Stimulated activated naive CD8-positive, alpha-beta T cell treated with anti-CD3 and anti-CD28 coated beads, Interleukin-15, Interleukin-2, amounts not matched to agents 100 ng/mL and 50 ng/mL, for 24 hours (primary cell): ENCODE measurements at regions not wholly inside any gene's neighbourhood (a gene's known extent, or its start where the extent isn't known, plus 50 kb on each side); places are given as distances from the start of the nearest gene placed in this dataset.

ENCODE experiments used
- H3K27ac Mint-ChIP-seq: one replicate; pipeline ENCODE4 v1.8.0; 2021; ENCODE audit warnings: mild to moderate bottlenecking, mixed read lengths
- H3K27me3 Mint-ChIP-seq: one replicate; pipeline ENCODE4 v1.8.0; 2021; ENCODE audit warnings: mixed read lengths
- H3K36me3 Mint-ChIP-seq: one replicate; pipeline ENCODE4 v1.8.0; 2021; ENCODE audit warnings: low read depth, mixed read lengths
- H3K4me1 Mint-ChIP-seq: one replicate; pipeline ENCODE4 v1.8.0; 2021; ENCODE audit warnings: low read depth, mixed read lengths
- H3K4me3 Mint-ChIP-seq: one replicate; pipeline ENCODE4 v1.8.0; 2021; ENCODE audit warnings: mild to moderate bottlenecking, mixed read lengths
- H3K9me3 Mint-ChIP-seq: one replicate; pipeline ENCODE4 v1.8.0; 2021; ENCODE audit warnings: mixed read lengths

GRCh38 chr4:1576304-1576960, 107.7 kb downstream of the FAM53A start:
- H3K4me1 Mint-ChIP-seq, result peaks cover 3% of the 10 kb centered on the region
- no peak overlapping the region for H3K27ac Mint-ChIP-seq
- H3K36me3 Mint-ChIP-seq, result no peaks in the 10 kb centered on the region
- H3K4me3 Mint-ChIP-seq, result no peak overlapping the region
- no peaks in the 10 kb centered on the region for H3K27me3 Mint-ChIP-seq
- no peaks in the 10 kb centered on the region for H3K9me3 Mint-ChIP-seq

DNA sequence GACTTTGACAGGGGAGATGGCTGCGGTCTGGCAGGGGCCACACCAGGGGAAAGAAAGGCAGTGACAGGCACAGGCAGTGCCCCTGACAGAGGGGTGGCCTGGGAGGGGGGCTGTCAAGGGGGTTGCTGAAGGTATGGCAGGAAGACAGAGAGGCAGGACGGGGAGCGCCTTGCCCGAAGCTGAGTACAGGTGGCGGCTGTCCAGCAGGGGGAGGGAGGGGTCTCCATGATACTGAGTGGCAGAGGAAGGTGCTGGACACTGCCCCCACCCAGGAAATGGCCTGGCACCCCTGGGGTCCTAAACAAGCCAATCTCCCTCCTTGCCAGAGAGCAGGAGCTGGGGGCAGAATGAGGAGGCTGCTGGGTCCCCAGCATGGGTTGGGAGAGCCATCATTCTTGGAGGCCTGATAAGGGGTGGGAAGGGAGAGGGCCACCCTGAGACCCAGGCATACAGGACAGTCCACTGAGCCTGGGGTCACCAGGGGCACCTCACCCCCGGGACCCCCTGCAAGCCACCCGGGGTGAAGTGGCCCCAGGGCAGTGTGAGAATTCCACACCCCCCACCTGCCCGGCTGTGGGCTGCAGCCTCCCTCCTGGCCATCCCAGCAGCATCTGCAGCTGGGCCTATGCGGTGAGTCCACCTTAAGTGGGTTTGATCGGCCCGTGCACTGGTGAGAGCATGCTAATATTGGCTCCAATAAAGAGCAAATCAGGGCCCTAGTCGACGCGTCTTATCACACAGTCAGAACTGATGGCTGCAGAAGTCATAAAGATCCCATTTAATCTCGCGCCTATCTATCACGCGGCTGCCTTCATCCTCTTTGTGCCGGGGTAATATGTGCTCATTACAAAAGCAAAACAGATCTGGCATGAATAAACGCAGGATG, 108.5 kb downstream of the FAM53A start:
- Mint-ChIP-seq H3K4me3 (no peak overlapping the region), H3K36me3 (no peaks in the 10 kb centered on the region), H3K27ac (no peak overlapping the region), H3K9me3 (no peaks in the 10 kb centered on the region), H3K4me1 (no peaks in the 10 kb centered on the region), H3K27me3 (no peaks in the 10 kb centered on the region)

DNA sequence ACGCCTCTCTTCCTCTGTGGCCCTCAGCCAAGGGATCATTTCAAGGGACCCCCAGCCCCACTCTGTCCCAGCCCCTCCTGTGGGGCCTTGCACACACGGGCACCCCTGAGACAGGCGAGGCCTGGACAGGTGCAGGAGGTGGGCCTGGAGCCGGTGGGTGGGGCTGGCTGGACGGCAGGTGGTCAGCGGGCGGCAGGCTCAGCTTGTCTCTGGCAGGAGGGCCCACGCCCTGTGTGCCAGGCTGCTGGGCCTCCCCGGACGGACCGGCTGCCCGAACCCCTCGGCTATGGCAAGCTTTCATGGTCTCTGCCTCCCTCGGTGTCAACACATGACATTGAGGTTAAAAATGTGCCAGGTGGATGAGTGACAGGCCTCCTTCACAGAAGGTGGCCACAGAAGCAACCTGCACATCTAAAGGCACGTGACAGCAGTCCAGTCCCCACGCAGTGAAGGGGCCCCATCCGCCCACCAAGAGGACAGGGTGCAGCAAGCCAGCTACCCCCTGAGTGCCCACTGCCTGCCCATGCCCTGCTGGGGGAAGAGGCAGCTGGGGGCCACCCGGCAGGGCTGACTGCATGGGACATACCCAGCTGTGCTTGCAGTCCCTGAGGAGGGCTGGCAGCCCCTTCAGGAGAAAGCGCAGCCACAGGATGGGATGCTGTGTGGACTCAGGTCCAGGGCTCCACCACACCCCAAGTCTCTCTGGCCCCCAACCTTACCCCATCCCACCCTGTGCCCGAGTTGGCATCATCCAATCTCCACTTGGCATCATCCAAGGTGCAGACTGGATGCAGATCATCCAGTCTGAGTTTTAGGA, 109.3 kb downstream of the FAM53A start:
- Mint-ChIP-seq H3K4me1 (no peaks in the 10 kb centered on the region), H3K27ac (no peak overlapping the region), H3K4me3 (no peak overlapping the region), H3K9me3 (no peaks in the 10 kb centered on the region), H3K36me3 (no peaks in the 10 kb centered on the region), H3K27me3 (no peaks in the 10 kb centered on the region)

GRCh38 chr4:1573830-1574459, 110.2 kb downstream of the FAM53A start:
- Mint-ChIP-seq H3K27me3 (no peaks in the 10 kb centered on the region), H3K27ac (no peak overlapping the region), H3K9me3 (no peaks in the 10 kb centered on the region), H3K4me3 (no peak overlapping the region), H3K36me3 (no peaks in the 10 kb centered on the region), H3K4me1 (no peaks in the 10 kb centered on the region)

DNA sequence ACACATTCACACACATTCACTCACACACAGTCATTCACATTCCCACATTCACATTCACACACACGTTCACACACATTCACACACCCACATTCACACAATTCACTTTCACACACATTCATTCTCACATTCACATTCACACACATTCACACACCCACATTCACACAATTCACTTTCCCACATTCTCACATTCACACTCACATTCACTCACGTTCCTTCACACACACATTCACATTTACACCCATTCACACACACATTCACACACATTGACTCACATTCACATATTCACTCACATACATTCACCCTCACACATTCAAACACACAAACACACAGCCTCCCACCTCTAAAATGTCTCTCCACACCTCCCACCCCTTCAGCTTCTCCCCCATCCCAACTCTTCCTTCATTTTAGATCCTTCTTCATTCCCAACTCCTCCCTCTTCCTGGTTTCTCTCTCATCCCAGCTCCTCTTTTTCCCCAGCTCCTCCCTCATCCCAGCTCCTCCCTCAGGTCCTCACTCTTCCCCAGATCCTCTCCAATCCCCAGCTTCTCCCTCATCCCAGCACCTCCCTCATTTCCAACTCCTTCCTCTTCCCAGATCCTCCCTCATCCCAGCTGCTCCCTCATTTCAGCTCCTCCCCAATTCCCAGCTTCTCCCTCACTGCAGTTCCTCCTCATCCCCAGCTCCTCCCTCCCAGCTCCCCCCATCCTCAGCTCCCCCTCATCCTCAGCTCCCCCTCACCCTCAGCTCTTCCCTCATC, 111.0 kb downstream of the FAM53A start:
- H3K9me3 Mint-ChIP-seq, result no peaks in the 10 kb centered on the region

DNA sequence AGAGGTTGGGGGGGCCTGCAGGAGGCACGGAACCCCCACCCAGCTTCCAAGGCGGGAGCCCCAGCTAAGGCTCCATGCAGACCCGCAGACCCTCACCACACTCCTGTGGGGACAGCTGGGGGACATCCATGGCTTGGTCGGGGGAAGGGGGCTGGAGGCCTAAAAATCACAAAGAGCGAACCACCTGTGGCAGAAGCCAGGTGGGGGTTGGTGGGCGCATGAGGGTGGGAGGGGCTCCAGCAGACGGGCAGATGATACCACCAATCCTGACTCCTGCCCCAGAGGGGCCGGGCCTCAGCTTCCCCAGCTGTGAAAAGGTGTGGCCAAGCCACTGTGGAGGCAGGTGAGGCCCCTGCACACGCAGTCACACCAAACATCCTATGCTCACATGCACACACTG, 111.6 kb downstream of the FAM53A start:
- Mint-ChIP-seq H3K27me3 (no peaks in the 10 kb centered on the region), H3K27ac (no peak overlapping the region), H3K9me3 (no peaks in the 10 kb centered on the region), H3K4me3 (no peak overlapping the region), H3K4me1 (no peaks in the 10 kb centered on the region), H3K36me3 (no peaks in the 10 kb centered on the region)

More for the DNA sequence above, 111.0 kb downstream of the FAM53A start:
- Mint-ChIP-seq H3K27ac (no peak overlapping the region), H3K4me3 (no peak overlapping the region), H3K27me3 (no peaks in the 10 kb centered on the region), H3K36me3 (no peaks in the 10 kb centered on the region), H3K4me1 (no peaks in the 10 kb centered on the region)

DNA sequence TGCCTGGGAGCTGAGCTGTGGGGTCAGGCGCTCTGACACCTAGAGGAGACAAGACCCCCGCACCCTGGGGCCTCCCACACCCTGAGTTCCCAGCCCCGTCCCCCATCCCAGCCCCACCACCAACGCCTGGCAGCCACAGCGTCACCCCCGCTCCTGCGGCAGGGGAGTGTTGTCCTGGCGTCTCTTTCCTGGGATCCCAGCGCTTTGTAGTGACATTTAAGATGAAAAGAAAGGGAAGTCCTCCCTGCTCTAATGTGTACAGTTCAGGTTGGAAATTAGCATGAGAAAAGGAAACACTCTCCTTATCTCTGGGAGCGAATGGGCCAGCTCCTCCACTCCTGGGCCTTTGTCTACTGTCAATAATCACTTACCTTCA, 112.1 kb downstream of the FAM53A start:
- Mint-ChIP-seq H3K4me3 (no peak overlapping the region), H3K4me1 (no peaks in the 10 kb centered on the region), H3K9me3 (no peaks in the 10 kb centered on the region), H3K27me3 (no peaks in the 10 kb centered on the region), H3K36me3 (no peaks in the 10 kb centered on the region), H3K27ac (no peak overlapping the region)

GRCh38 chr4:1571165-1572009, 112.7 kb downstream of the FAM53A start:
- H3K4me1 Mint-ChIP-seq, result no peaks in the 10 kb centered on the region
- no peak overlapping the region for H3K27ac Mint-ChIP-seq
- no peaks in the 10 kb centered on the region for H3K27me3 Mint-ChIP-seq
- H3K4me3 Mint-ChIP-seq, result no peak overlapping the region
- no peaks in the 10 kb centered on the region for H3K36me3 Mint-ChIP-seq
- no peaks in the 10 kb centered on the region for H3K9me3 Mint-ChIP-seq

- no peak overlapping the region for H3K4me3 Mint-ChIP-seq
- peaks cover 3% of the 10 kb centered on the region for H3K4me1 Mint-ChIP-seq
- no peak overlapping the region for H3K27ac Mint-ChIP-seq
- H3K27me3 Mint-ChIP-seq, result no peaks in the 10 kb centered on the region
- no peaks in the 10 kb centered on the region for H3K9me3 Mint-ChIP-seq
- H3K36me3 Mint-ChIP-seq, result no peaks in the 10 kb centered on the region
Measured at GRCh38 chr4:1570291-1571164, 113.6 kb downstream of the FAM53A start.

GRCh38 chr4:1569461-1570151, 114.5 kb downstream of the FAM53A start:
- Mint-ChIP-seq H3K36me3 (no peaks in the 10 kb centered on the region), H3K4me1 (peaks cover 3% of the 10 kb centered on the region), H3K27me3 (no peaks in the 10 kb centered on the region), H3K9me3 (no peaks in the 10 kb centered on the region), H3K4me3 (no peak overlapping the region), H3K27ac (no peak overlapping the region)

- Mint-ChIP-seq H3K9me3 (no peaks in the 10 kb centered on the region), H3K27me3 (no peaks in the 10 kb centered on the region), H3K4me3 (no peak overlapping the region), H3K36me3 (no peaks in the 10 kb centered on the region), H3K27ac (no peak overlapping the region), H3K4me1 (peaks cover 3% of the 10 kb centered on the region)
Measured at GRCh38 chr4:1568855-1569460, 115.2 kb downstream of the FAM53A start.
